ENCODE measurements at regions not wholly inside any gene's neighbourhood (a gene's known extent, or its start where the extent isn't known, plus 50 kb on each side); places are given as distances from the start of the nearest gene placed in this dataset.
A peak's percentile ranks its signal among the peaks of the same experiment; 100 is the strongest.
"Not testable (repeated sequence)": the region's sequence is repeated elsewhere in the genome, so short reads cannot be mapped to it uniquely, and the experiment has no call there.

DNA sequence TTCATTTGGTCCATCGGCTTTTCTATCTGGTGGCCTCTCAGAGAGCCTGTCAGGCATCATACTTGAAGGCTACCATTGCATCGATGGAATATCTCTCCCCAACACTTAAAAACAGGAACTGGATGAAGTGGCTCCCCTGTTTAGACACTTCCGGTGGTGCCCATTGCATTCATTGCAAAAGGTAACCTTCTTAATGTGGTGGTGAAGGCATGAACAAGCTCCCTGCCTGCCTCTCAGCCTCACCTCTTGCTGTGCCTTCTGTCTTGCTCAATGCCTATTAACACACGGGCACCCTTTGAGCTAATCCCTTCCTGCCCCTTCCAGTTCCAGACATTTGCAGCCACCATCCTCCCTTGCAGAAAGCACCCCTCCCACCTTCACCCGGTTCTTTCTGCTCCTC is 233.1 kb upstream of the MSX2 start:
- no peak for DNase-seq (ENCODE audit: low spot score)

GRCh38 chr5:174491761-174492350 is 232.5 kb upstream of the MSX2 start:
- no peak for DNase-seq (ENCODE audit: low spot score)

DNA sequence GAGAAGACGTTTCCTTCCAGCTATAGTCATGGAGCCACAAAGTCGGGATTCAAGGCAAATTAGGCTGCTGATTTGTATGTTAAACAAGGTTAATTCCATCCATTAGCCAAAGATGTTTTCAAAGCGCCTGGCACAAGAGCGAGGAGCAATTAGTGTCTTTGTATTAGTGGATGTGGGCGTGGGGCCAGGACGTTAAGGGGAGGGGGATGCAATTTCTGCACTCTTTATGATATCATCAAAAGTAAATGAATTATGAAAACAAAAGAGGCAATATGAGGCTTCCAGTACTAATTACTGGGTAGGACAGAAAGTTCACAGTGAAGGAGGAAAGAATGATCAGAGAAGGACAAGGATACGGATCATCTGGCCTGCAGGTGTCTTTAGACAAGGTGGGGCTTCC is 230.9 kb upstream of the MSX2 start:
- no peak for DNase-seq (ENCODE audit: low spot score)

GRCh38 chr5:174497939-174498338 is 226.4 kb upstream of the MSX2 start:
- not testable (repeated sequence) for DNase-seq (ENCODE audit: low spot score)

- DNase-seq (ENCODE audit: low spot score), result not testable (repeated sequence)
Observed at GRCh38 chr5:174498575-174498974, 225.8 kb upstream of the MSX2 start.

DNA sequence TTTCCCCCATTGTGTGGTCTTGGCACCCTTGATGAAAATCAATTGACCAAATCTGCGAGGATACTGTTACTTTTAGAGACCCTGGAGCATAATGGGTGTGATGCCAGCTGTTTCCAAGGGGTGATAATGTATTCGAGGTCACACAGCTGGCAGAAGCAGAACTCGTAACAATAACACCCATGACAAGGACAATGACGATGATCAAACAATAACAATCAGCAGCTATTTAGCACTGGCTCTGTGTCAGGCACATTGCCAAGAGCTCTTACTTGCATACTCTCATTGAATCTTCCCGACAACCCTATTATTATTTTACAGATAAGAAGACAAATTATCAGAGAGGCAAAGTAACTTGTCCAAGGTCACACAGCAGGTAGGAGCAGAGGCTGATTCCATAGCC is 223.7 kb upstream of the MSX2 start:
- DNase-seq (ENCODE audit: low spot score), result no peak

DNA sequence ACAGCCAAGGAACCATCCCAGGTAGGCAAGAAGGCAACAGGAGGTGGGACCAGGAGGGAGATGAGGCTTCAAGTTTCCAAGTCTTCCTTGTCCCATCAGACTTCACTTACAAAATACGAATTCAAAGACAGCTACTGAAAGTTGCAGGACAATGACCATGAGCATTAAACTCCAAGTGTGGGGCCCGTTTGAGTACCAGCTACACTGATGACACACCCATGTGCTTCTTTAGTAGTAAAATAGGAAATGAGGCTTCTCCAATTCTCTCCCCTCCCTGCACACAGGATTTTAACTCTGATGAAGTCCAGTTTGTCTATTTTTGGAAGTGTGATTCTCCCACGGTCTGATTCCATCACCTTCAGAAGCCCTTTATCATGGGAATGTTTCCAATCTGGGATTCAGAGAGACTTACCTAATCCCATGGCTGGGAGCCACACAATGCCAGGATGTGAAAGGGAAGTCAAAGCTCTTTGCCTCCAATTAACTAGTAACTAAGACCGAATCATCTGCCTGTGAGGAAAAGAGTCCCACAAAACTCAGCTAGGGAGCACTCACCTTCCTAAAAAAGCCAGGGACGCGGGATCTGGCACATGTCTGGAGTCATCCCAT is 222.8 kb upstream of the MSX2 start:
- DNase-seq (ENCODE audit: low spot score), result no peak

DNA sequence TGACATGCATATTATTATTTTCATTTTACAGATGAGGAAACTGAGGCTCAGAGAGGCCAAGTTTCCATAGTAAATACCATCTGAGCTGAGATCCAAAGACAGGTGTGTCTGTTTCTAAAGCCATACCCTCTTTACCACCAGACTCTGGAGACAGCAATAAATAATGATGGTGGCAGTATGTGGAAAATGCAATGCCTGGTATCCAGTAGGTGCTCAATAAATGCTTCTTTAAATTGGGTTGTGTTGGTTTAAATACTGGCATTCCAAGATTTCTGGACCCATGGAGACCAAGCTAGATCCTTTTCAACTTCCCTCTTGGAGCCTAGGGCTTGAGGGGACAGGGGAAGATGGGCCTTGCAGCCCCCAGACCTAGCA is 221.3 kb upstream of the MSX2 start:
- no peak for DNase-seq (ENCODE audit: low spot score)

DNA sequence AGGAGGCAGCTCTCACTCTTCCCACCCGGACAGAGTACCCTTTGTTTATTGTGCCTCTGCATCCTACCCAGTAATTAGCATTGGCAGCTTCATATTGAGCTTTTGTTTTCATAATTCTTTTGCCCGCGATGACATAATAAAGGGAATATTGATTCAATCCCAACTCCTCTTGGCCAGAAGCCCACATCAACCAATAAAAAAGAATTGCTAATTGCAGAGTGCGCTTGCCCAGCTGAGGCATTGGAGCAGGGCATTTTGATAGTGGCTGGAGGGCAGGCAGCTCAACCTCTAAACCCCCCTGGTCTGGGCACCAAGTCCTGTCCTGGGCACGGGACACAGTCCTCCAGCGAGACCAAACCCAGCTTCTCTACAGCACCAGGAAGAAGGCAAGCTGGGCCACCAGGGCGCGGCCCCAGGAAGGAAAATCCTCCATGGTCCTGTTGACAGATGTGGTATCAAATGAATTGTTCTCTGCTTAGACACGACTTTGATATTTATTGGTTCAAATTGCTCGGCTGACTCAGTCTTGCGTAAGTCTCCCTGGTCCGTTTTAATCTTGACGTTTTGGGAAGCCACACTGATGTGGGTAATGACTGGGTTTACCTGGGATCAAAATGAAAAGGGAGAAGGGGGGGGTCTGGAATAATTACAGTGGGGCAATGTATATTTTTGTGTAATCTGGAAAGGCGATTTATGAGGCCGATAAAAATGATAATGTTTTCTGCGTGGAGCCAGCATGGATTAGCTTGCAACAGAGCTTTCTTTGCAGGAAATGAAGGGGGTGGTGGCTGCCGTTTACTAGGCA is 220.7 kb upstream of the MSX2 start:
- peak; percentile 99 for DNase-seq (ENCODE audit: low spot score)

DNA sequence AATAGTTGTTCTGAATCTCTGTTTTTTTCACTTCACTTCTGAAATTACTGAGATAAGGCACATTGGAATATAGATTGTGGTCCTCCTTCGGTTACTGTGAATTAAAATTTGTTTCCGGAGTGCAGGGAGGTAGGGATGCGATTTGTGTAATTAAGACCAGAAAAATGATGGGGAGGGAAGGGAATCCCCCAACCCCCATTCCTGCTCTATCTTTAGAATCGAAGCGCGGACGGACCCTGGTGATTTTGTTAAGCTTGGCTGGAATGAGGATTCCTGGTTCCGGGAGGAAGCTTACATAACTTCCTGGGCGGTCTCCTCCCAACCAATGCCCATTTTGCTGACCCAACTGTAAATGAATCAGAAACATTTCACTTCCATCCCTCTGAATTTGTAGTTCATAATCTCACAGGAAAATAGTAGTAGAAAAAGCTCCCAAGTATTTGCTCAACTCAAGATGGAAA is 220.1 kb upstream of the MSX2 start:
- peak; percentile 48 for DNase-seq (ENCODE audit: low spot score)

DNA sequence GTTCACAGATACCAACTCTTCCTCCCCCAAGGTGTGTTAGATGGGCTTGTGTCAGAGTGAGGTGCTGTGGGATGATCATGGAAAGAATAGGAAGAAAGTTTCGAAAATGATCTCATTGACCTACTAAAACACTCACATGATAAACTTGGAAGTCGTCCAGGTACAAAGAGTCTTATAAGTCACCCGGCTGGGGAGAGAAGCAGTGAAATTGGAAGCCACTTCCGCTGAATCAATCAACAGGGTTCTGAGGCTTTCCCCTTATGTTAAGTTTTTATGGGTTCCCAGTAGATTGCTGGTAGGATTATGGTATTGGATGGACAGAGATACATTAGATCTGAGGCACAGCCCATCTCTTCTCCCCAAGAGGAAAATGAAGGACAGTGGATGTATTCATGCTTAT is 218.8 kb upstream of the MSX2 start:
- no peak for DNase-seq (ENCODE audit: low spot score)

- not testable (repeated sequence) for DNase-seq (ENCODE audit: low spot score)
Observed at GRCh38 chr5:174510782-174511453, 213.5 kb upstream of the MSX2 start.

GRCh38 chr5:174511714-174512253 is 212.6 kb upstream of the MSX2 start:
- DNase-seq (ENCODE audit: low spot score), result peak; percentile 43

- no peak for DNase-seq (ENCODE audit: low spot score)
Observed at GRCh38 chr5:174514325-174514724, 210.1 kb upstream of the MSX2 start.

- peak; percentile 42 for DNase-seq (ENCODE audit: low spot score)
Observed at GRCh38 chr5:174514983-174515394, 209.4 kb upstream of the MSX2 start.

- no peak for DNase-seq (ENCODE audit: low spot score)
Observed at GRCh38 chr5:174516741-174517140, 207.6 kb upstream of the MSX2 start.

DNA sequence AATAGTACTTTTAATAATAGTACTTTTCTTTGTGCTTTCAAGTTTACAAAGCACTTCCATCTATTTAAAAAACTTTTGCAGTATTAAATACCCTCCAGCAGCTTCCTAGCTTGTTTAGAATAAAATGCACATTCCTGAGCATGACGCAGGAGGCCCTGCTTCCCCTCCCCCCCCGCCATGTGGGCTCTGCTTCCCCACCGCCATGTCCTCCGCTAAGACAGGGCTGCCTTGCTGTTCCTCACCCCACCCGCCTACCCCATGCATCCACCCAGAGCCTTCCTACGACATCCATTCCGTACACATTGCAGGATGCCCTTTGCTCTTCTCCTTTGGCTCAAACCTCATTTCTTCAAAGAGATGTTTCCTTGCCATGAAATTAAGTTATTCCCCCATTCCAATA is 205.9 kb upstream of the MSX2 start:
- DNase-seq (ENCODE audit: low spot score), result no peak

DNA sequence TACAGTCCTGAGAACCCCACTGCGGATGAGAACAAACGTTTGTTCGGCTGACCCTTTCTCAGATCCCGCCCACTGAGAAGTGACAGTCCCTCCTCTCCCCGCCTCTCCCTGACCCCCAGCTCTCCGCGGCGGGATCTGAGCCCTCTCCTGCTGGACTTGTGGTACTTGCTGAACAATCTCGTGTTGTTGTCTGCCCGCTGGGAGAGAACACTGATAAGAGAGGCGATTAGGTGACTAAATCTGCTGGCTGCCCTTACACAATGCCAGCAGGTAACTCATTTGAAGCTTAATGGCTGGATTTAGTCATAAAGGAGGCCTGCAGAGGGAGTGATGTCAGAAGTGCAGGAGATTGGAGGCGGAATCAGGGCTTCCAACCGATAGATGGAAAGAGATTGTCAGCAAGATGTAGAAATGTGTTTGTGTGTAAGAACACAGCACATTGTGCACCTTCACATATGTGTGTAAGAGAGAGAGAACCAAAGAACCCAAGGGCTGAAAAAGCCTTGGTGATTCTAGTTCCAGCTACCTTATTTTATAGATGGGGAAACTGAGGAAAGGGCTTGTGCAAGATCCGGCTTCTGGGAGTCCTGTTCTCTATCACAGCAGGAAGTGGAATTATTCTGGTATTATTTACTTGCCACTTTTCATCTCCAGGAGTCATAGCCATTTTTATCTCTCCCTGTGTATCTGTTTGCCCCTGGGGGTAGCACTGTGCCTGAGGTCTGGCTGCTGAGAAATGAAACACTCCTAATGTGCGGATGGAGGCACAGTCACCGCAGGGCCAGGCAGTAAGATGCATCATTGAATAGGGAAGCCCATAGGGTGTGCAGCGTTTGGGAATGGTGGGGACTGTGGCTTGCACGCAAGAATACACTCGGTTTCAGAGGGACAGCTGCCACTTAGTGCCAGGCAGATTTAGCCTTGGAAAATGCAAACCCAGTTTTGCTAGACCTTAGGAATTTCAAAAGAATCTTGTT is 203.7 kb upstream of the MSX2 start:
- DNase-seq (ENCODE audit: low spot score), result peak; percentile 86

GRCh38 chr5:174521449-174521848 is 202.9 kb upstream of the MSX2 start:
- no peak for DNase-seq (ENCODE audit: low spot score)

DNA sequence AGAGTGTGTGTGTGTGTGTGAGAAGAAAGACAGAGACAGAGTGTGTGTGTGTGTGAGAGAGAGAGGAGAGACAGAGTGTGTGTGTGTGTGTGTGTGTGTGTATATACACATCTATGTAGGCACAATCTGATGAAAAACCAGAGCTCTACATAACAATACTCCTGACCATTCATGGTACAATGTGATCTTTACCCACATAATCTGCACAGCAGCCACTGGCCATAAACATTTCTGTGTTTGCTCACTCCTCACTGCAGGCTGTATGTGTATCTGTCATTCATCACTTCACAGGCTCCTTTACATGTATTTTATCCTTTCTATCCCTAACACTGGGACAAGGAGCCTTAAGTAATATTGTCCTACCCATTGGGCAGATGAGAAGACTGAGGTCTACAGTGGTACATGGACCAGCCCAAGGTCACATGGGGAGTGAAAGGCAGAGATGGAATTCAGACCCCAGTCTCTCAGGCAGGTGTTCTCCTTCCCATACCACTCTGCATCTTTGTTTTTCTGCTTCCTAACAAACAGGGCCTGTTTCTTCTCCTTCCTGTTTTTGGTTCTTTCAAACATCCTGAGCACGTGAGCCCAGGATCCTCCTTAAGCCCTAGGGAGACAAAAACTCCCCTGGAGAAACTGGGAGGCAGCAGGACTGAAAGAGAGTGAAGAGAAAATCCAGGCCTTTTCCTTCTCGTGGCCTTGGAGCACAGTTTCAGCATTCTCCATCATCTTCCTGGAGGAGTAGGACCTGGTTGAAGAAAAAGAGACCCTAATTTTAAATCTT is 201.7 kb upstream of the MSX2 start:
- DNase-seq (ENCODE audit: low spot score), result no peak
